ENCODE measurements at regions not wholly inside any gene's neighbourhood (a gene's known extent, or its start where the extent isn't known, plus 50 kb on each side); places are given as distances from the start of the nearest gene placed in this dataset.

DNA sequence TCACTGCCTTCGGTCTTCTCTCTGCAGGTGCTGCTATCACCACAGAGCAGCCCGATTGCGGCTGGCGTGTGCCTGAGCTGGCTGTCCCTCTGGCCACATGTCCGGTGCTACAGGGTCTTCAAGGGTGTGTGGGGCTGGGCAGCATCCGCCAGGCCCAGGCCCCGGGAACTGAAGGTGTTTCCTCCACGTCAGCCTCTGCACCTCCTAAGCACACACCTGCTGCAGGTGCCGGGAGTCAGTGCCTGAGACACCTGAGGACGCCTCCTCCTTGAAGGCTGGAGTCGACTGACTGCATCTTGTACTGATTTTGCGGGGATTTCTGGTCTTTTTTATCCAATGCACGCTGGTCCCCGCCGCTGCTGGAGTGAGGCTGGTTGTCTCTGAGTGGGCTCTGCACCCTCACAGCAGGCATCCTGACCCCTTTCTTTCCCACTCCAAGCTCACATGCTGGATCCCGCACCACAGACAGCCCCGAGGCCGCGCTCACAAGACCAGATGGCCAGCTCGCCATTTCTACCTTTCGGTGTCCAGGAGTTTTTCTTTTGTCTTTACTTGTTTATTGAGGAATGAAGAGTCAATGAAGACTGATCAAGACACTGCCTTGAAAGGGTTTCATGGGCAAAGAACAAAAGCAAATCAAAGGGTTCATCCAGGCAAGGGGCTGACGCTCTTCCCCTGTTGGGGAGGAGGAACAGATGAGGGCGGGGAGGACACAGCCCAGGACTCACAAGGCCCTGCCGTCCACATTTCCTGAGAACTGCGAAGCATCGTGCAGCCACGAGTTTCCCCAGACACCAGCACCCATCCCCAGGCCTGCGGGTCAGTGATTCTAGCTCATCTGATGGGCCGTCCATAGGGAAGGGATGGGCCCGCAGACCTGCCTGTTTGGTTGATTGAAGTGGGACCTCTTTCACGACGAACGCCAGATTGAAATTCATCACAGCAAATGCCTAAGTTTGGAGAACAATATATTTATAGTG is 203.8 kb upstream of the SOX1 start:
- DNase-seq = no peak

DNA sequence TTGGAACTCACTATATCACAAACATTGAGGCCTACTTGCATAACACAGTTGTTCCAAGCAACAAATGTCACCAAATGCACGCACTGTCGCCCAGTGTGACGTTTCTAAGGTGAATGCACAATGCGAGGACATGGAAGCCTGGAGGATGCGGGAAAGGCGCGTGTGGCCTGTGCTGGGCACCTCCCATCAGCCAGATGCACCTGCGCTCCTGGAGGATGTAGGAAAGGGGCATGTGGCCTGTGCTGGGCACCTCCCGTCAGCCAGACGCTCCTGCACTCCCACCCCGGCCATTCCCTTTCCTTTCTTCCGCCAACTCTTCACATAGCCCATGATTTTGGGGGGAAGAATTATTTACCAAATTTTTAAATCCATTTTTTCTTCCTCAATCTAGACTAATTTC is 202.4 kb upstream of the SOX1 start:
- no peak for DNase-seq

- no peak for DNase-seq
Observed at GRCh38 chr13:111865046-111865445, 201.9 kb upstream of the SOX1 start.

- DNase-seq = no peak
Observed at GRCh38 chr13:111865826-111866225, 201.1 kb upstream of the SOX1 start.

- no peak for DNase-seq
Observed at GRCh38 chr13:111866731-111867245, 200.2 kb upstream of the SOX1 start.

GRCh38 chr13:111867657-111868056 is 199.3 kb upstream of the SOX1 start:
- no peak for DNase-seq

- DNase-seq = no peak
Observed at GRCh38 chr13:111868716-111869115, 198.2 kb upstream of the SOX1 start.

GRCh38 chr13:111872475-111873150 is 194.3 kb upstream of the SOX1 start:
- no peak for DNase-seq

- DNase-seq = no peak
Observed at GRCh38 chr13:111873676-111874178, 193.2 kb upstream of the SOX1 start.

GRCh38 chr13:111874981-111875380 is 192.0 kb upstream of the SOX1 start:
- DNase-seq = no peak

DNA sequence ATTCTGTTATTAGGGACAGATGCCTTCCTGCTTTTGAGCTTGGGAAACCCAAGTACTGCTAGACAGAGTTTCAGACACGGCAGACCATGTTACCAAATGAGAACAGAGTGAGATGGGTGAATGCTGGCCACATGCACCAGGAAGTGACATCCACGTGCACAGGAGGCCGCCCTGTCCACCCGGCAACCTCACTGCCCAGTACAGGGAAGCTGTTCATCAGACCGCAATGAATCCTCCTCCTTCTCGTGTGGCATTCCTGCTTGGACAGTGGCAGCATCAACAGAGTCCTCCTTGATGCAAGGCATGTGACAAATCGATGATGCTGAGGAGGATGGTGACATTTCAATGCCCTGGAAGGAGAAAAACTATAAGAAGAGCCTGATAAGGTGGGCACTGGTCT is 191.0 kb upstream of the SOX1 start:
- no peak for DNase-seq

DNA sequence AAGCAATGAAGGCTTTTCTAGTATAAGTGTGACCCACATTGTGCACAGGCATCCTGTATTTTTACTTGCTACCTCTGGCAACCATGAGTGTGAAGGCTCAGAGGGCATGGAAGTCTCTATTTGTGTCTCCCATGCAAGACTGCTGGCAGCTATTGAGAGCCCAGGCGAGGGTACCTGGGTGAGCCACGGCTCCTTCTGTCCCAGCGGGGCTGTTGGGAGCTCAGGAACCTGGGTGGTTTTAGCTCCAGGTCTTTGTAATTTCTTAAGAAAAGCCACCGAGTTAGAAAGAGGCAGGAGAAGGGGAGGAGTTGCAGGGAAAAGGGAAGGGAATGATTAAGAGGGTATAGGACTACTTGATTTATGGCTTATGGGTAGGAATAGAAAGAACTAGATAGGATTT is 190.4 kb upstream of the SOX1 start:
- no peak for DNase-seq

DNA sequence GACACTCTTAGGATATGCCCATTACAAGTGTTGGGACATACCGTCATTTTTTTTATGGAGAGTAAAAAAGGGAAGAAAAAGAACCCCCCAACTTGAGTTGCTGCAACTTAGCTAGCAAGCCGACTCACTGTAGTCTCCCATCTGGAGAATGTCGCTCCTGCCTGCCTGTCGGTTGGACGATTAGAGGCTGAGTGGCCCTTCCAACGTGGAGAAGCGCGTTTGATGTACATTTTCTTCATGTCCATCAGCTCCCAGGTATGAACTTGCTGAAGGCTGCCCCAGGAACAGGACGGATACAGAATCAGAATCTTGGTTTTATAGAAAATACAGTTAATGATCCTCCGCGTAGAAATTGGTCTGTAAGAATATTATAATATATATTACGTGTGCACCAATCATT is 189.0 kb upstream of the SOX1 start:
- no peak for DNase-seq

- no peak for DNase-seq
Observed at GRCh38 chr13:111879719-111880118, 187.2 kb upstream of the SOX1 start.

- DNase-seq = no peak
Observed at GRCh38 chr13:111880185-111880584, 186.8 kb upstream of the SOX1 start.

GRCh38 chr13:111881700-111882099 is 185.2 kb upstream of the SOX1 start:
- no peak for DNase-seq

DNA sequence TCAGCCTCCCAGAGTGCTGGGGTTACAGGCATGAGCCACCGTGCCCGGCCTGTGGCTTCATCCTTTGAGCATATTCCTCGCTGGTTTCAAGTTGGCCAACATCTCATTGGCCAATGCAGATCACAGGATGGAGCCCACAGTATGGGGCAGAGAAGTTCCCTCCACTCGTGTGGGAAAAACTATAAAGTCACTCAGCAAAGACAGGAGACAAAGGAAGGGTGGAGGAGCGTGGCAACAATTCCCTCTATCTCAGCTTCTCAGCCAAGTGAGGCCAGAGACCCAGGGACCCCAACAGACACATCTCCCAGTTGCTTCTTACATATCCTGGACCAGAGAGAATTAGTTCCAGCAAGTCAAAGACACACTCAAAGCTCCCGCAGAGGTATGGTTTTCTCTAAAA is 184.6 kb upstream of the SOX1 start:
- DNase-seq = no peak

DNA sequence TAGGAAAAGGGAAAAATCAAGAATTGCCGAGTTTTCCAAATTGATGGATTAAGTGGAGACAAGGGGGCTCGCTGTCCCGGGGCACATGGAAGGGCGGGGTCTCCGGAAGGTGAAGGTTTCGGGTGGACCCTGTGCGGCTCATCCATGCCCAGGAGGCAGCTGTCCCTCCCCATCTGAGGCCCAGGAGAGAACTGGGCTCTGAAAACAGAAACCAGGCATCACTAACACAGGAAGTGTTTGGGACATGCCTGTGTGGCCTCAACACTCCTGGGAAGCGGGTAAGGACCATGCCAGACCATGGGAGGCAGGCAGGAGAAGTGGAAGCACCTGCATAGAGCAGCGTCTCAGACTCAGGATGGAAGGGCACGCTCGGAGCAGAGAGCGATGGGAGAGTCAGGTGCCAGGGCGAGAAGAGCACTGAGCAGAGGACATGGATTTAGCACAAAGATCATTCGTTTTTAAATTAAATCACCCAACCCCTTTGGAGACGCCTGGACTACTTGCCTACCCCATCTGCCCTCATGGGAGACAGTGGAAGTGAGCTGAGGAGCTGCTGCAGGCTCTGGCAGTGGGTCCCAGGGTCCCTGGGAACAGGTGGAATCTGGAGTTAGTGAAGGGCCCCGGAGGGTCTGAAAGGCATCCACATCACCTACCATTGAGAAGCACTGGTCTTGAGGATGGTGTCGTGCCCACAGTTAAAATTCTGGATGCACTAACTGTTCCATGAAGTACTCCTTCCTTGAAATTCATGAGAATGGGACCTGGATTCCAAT is 183.2 kb upstream of the SOX1 start:
- DNase-seq = no peak

DNA sequence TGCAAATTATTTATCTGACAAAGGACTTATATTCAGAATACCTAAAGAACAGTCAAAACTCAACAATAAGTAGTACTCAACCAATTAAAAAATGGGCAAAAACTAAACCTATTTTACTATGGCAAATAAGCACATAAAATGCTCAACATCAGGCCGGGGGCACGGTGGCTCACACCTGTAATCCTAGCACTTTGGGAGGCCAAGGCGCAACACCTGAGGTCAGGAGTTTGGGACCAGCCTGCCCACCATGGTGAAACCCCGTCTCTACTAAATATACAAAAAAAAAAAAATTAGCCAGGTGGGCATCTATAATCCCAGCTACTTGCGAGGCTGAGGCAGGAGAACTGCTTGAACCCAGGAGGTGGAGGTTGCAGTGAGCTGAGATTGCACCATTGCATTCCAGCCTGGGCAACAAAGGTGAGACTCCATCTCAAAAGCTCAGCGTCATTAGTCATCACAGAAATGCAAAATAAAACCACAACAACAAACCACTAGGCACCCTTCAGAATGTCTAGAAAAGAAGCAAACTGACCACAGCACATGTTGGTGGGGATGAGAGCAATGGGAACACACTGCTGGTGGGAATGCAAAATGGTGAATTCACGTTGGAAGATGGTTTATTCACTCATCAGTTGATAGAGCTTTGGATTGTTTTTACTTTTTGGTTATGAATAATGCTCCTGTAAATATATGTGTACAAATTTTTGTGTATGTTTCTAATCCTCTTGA is 180.6 kb upstream of the SOX1 start:
- DNase-seq = no peak

GRCh38 chr13:111893071-111893606 is 173.8 kb upstream of the SOX1 start:
- no peak for DNase-seq

DNA sequence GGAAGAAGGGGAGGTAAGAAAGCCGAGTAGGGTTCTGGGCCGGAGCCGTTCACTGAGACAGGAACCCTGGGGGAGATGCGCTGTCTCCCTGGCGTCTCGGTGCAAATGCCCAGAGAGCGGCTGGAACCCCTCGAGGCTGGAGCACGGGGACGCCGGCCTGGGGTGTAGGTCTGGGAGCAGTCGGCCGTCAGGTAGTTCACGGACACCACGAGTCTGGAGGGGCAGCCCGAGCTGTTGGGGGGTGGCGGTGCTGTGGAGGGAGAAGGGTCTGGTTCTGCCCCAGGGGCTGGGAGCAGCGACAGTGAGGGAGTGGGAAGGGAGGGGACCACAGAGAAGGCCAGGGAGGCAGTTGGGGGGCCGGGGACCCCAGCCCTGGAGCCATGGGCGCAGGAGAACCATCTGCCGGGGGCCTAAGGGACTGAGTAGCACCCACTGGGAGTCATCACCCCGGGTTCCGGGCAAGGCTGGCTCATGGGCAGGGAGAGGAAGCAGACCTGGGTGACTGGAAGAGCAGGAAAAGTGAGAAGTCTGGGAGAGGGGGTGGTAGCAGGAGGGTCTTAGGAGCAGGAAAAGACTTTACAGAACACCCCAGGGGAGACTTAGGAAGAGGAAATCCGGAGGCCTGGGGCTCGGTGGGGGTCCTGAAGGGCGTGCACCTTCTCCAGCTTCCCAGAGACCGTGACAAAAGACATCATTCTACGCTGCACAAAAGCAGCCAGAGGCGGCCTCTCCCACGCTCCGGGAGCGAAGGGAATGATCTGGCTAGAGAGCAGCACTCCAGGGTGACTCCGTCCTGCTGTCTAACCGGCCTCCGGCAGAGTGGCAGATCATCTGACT is 173.1 kb upstream of the SOX1 start:
- no peak for DNase-seq
